ENCODE measurements at regions not wholly inside any gene's neighbourhood (a gene's known extent, or its start where the extent isn't known, plus 50 kb on each side); places are given as distances from the start of the nearest gene placed in this dataset.
"Not testable (repeated sequence)": the region's sequence is repeated elsewhere in the genome, so short reads cannot be mapped to it uniquely, and the experiment has no call there.

DNA sequence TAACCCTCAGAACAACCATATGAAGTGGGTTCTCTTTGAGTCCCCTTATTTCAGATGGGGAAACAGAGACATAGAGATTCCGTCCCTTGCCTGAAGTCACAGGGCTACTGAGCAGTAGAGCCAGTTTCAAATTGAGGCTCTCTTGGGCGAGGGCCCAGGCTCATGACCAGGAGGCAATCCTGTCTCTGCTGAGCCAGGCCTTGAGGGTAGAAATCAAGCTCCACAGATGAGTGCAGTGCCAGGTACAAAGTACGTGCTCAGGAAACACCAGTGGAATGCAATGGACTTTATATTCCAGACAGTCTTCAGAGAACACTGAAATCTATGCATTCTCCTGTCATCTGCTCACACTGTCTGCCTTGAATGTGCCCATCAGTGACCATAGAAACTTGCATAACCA is 291.7 kb upstream of the MAF start:
- DNase-seq (ENCODE audit: extremely low read depth, low read depth) = no peak

DNA sequence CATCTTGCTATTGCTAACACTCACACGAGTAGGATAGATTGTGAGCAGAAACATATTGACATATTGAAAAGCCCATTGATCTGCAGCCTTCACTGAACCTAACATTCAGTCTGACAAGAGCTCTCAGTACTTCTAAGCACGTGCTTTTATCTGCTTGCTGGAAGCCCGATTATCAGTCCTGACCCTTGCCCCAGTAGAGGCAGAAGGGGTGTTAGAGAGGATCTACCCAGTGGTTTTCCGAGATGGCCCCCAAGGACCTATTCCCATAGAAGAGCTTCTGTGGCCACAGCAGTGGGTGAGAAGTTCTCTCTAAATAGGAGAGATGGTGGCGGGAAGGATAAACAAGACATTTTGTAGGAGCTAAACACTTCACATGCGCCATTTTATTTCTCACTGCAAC is 290.9 kb upstream of the MAF start:
- TF ChIP-seq CTCF (IDR thresholded peaks at IDR 0.05; ENCODE audit: low read depth, low read length) = no peak
- no peak for DNase-seq (ENCODE audit: extremely low read depth, low read depth)

More for the DNA sequence above, 291.7 kb upstream of the MAF start:
- TF ChIP-seq CTCF (IDR thresholded peaks at IDR 0.05; ENCODE audit: low read depth, low read length) = no peak

- TF ChIP-seq CTCF (IDR thresholded peaks at IDR 0.05; ENCODE audit: low read depth, low read length) = no peak
These were observed 287.3 kb upstream of the MAF start for GRCh38 chr16:79887541-79888540.

DNA sequence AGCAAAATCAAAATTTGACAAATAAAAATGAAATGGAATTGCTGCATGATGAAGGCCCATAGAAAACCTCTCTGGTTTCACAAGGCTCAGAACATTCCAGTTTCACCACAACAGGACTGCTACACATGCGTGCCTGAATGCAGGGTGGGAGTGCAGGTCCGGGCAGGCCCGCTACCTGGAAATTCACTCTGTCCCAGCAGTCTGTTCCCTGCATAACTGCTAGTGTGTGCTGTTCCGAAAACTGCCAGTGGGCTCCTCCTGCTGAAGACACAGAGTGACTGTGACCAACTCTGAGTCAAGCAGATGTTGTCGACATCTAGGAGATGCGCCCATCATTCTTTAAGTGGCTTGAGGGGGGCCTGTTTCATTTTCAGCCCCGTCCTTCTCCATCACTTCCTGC is 284.8 kb upstream of the MAF start:
- DNase-seq (ENCODE audit: extremely low read depth, low read depth) = no peak

More at GRCh38 chr16:79887541-79888540, 287.3 kb upstream of the MAF start:
- DNase-seq (ENCODE audit: extremely low read depth, low read depth) = no peak

DNA sequence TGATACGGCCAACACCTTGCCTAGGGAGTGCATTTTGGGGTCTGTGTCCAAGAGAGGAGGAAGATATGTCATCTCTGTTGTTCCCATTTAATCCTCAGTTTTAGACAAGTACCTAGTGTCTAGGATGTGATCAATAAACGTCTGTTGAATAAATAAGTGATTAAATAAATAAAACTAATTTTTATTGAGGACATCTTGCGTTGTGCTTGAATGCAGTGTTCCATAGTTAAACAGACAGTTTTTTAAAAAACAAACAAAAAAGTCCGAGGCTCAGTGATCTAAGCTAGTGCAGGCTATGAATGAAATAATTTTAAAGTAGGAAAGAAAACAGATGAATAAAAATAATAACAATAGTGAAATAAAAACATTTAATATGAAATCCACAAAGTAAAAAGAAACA is 283.0 kb upstream of the MAF start:
- DNase-seq (ENCODE audit: extremely low read depth, low read depth) = no peak
- TF ChIP-seq CTCF (IDR thresholded peaks at IDR 0.05; ENCODE audit: low read depth, low read length) = no peak

More for the DNA sequence above, 284.8 kb upstream of the MAF start:
- no peak for TF ChIP-seq CTCF (IDR thresholded peaks at IDR 0.05; ENCODE audit: low read depth, low read length)

DNA sequence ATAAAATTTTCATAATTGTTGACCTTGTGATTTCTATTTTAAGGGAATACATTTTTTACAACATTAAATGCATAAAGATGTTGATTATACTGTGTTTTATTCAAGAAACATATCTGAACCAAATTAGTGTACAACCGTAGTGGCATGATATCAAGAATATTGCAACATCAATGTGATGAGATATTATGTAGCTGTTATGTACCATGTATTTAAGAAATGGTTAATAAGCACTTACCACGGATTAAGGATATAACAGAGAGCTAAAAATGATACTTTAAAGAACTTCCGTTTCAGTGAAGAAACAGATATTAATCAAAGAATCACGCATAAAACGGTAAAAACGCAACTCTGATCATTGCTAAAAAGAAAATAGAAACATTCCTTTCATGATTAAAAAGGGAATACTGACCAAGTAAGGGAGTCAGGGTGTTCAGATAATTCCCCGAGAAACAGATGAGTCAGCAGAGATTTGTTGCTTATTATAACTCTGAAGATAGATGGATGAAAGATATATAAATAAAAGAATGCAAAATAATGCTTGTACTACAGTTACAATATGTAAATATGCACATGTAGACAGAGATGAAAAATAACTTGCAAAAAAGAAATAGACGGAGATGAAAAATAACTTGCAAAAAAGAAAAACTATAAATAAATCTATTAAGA is 281.9 kb upstream of the MAF start:
- DNase-seq (ENCODE audit: extremely low read depth, low read depth) = no peak
- TF ChIP-seq CTCF (IDR thresholded peaks at IDR 0.05; ENCODE audit: low read depth, low read length) = no peak

DNA sequence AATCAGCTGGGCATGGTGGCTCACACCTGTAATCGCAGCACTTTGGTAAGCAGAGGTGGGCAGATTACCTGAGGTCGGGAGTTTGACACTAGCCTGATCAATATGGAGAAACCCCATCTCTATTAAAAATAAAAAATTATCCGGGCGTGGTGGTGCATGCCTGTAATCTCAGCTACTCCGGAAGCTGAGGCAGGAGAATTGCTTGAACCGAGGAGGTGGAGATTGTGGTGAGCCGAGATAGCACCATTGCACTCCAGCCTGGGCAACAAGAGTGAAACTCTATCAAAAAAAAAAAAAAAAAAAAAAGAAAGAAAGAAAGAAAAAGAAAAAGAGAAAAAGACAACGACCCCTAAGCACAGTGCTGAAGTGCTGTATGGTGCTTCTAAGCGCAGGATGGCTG is 280.6 kb upstream of the MAF start:
- DNase-seq (ENCODE audit: extremely low read depth, low read depth) = not testable (repeated sequence)
